ENCODE measurements at regions not wholly inside any gene's neighbourhood (a gene's known extent, or its start where the extent isn't known, plus 50 kb on each side); places are given as distances from the start of the nearest gene placed in this dataset.

- TF ChIP-seq CTCF (IDR thresholded peaks at IDR 0.05; ENCODE audit: insufficient read depth, low read depth, low read length, missing control alignments) = no peak
- no peak overlapping the region for H3K4me3 ChIP-seq (ENCODE audit: low read depth, low read length)
- no peak for DNase-seq (ENCODE audit: low read depth)
Observed at GRCh38 chr10:118210276-118210675, 131.8 kb downstream of the FAM204A start.

GRCh38 chr10:118209215-118209614 lies 132.9 kb downstream of the FAM204A start:
- no peak for DNase-seq (ENCODE audit: low read depth)
- no peak for TF ChIP-seq CTCF (IDR thresholded peaks at IDR 0.05; ENCODE audit: insufficient read depth, low read depth, low read length, missing control alignments)

GRCh38 chr10:118207470-118208007 lies 134.6 kb downstream of the FAM204A start:
- DNase-seq (ENCODE audit: low read depth) = no peak
- TF ChIP-seq CTCF (IDR thresholded peaks at IDR 0.05; ENCODE audit: insufficient read depth, low read depth, low read length, missing control alignments) = no peak
- H3K4me3 ChIP-seq (ENCODE audit: low read depth, low read length) = no peak overlapping the region

More at GRCh38 chr10:118209215-118209614, 132.9 kb downstream of the FAM204A start:
- no peak overlapping the region for H3K4me3 ChIP-seq (ENCODE audit: low read depth, low read length)

- no peak for DNase-seq (ENCODE audit: low read depth)
- no peak overlapping the region for H3K4me3 ChIP-seq (ENCODE audit: low read depth, low read length)
- no peak for TF ChIP-seq CTCF (IDR thresholded peaks at IDR 0.05; ENCODE audit: insufficient read depth, low read depth, low read length, missing control alignments)
Observed at GRCh38 chr10:118204292-118204943, 137.7 kb downstream of the FAM204A start.

GRCh38 chr10:118203461-118203860 lies 138.7 kb downstream of the FAM204A start:
- H3K4me3 ChIP-seq (ENCODE audit: low read depth, low read length) = no peak overlapping the region
- TF ChIP-seq CTCF (IDR thresholded peaks at IDR 0.05; ENCODE audit: insufficient read depth, low read depth, low read length, missing control alignments) = no peak
- no peak for DNase-seq (ENCODE audit: low read depth)

- H3K4me3 ChIP-seq (ENCODE audit: low read depth, low read length) = no peak overlapping the region
- no peak for TF ChIP-seq CTCF (IDR thresholded peaks at IDR 0.05; ENCODE audit: insufficient read depth, low read depth, low read length, missing control alignments)
- DNase-seq (ENCODE audit: low read depth) = no peak
Observed at GRCh38 chr10:118195729-118196128, 146.4 kb downstream of the FAM204A start.

GRCh38 chr10:118193642-118194041 lies 146.9 kb upstream of the RAB11FIP2 start:
- no peak for TF ChIP-seq CTCF (IDR thresholded peaks at IDR 0.05; ENCODE audit: insufficient read depth, low read depth, low read length, missing control alignments)
- H3K4me3 ChIP-seq (ENCODE audit: low read depth, low read length) = no peak overlapping the region
- DNase-seq (ENCODE audit: low read depth) = no peak

All from GM12865 (cell line).